Neuronal stem cell (in vitro differentiated cells): ENCODE measurements at regions not wholly inside any gene's neighbourhood (a gene's known extent, or its start where the extent isn't known, plus 50 kb on each side); places are given as distances from the start of the nearest gene placed in this dataset.

Experiments
- DNase-seq: peaks from one replicate; pipeline ENCODE4 v3.0.0-alpha.2; 2013; ENCODE audit warnings: low spot score
- H2AFZ ChIP-seq: one replicate; pipeline ENCODE4 v1.6.1; 2013; ENCODE audit warnings: mild to moderate bottlenecking, low read length, inconsistent platforms
- H2AK5ac ChIP-seq: 2 replicates; pipeline ENCODE4 v1.6.1; 2013; ENCODE audit warnings: low read depth, mild to moderate bottlenecking, inconsistent platforms, low read length, moderate library complexity, mixed read lengths
- H2BK120ac ChIP-seq: 2 replicates; pipeline ENCODE4 v1.6.1; 2013; ENCODE audit warnings: low read depth, mild to moderate bottlenecking, inconsistent platforms, low read length, moderate library complexity, mixed read lengths
- H2BK12ac ChIP-seq: one replicate; pipeline ENCODE4 v1.6.1; 2013; ENCODE audit warnings: low read length, inconsistent platforms
- H2BK15ac ChIP-seq: 2 replicates; pipeline ENCODE4 v1.6.1; 2013; ENCODE audit warnings: mild to moderate bottlenecking, low read length, inconsistent platforms, mixed read lengths
- H2BK5ac ChIP-seq: one replicate; pipeline ENCODE4 v1.6.1; 2013; ENCODE audit warnings: inconsistent platforms, mild to moderate bottlenecking, low read length, moderate library complexity
- H3K14ac ChIP-seq: one replicate; pipeline ENCODE4 v1.6.1; 2013; ENCODE audit warnings: low read length, inconsistent platforms
- H3K18ac ChIP-seq: 2 replicates; pipeline ENCODE4 v1.6.1; 2013; ENCODE audit warnings: low read length, inconsistent platforms
- H3K23ac ChIP-seq: 2 replicates; pipeline ENCODE4 v1.6.1; 2013; ENCODE audit warnings: low read depth, mild to moderate bottlenecking, mixed read lengths, low read length, inconsistent platforms; ENCODE audit not compliant: poor library complexity
- H3K27ac ChIP-seq: replicated peaks from 3 replicates; pipeline ENCODE4 v1.5.1; 2013; ENCODE audit warnings: low read length, inconsistent platforms
- H3K27me3 ChIP-seq, 3 experiments: 2 replicates each; pipeline ENCODE4 v1.6.1; 2013; ENCODE audit warnings: low read length in 3 of 3, mild to moderate bottlenecking in 2 of 3, inconsistent platforms in 1 of 3, low read depth in 1 of 3, mixed read lengths in 1 of 3, moderate library complexity in 1 of 3; ENCODE audit not compliant: control insufficient read depth in 3 of 3, insufficient read depth in 3 of 3
- H3K36me3 ChIP-seq, 2 donors: replicated peaks in 1 of 2; 2 replicates each; pipeline ENCODE4 v1.6.1; 2013; ENCODE audit warnings: low read length in 2 of 2; ENCODE audit not compliant: control insufficient read depth in 2 of 2, insufficient read depth in 2 of 2
- H3K4ac ChIP-seq: 2 replicates; pipeline ENCODE4 v1.6.1; 2013; ENCODE audit warnings: inconsistent platforms, mild to moderate bottlenecking, low read length, moderate library complexity
- H3K4me1 ChIP-seq, 2 donors: 1 replicate in 1 of 2; 2 replicates in 1 of 2; pipeline ENCODE4 v1.6.1; 2013; ENCODE audit warnings: low read length in 2 of 2, low read depth in 1 of 2; ENCODE audit not compliant: control insufficient read depth in 2 of 2, insufficient read depth in 1 of 2
- H3K4me2 ChIP-seq: one replicate; pipeline ENCODE4 v1.6.1; 2013; ENCODE audit warnings: mild to moderate bottlenecking, low read length, inconsistent platforms; ENCODE audit not compliant: insufficient read depth, poor library complexity, severe bottlenecking
- H3K4me3 ChIP-seq, 2 donors: 2 replicates each; pipeline ENCODE4 v1.5.1; 2013; ENCODE audit warnings: low read length in 2 of 2, mild to moderate bottlenecking in 2 of 2, inconsistent platforms in 1 of 2, moderate library complexity in 1 of 2
- H3K79me1 ChIP-seq: one replicate; pipeline ENCODE4 v1.6.1; 2013; ENCODE audit warnings: low read depth, mild to moderate bottlenecking, inconsistent platforms, low read length, moderate library complexity
- H3K9ac ChIP-seq: one replicate; pipeline ENCODE4 v1.6.1; 2013; ENCODE audit warnings: mild to moderate bottlenecking, low read depth, low read length, inconsistent platforms; ENCODE audit not compliant: poor library complexity
- H3K9me3 ChIP-seq, 2 donors: replicated peaks in 1 of 2; 2 replicates each; pipeline versions ENCODE3 to v1.6.1; 2013; ENCODE audit warnings: low read length in 2 of 2, mild to moderate bottlenecking in 2 of 2, inconsistent platforms in 1 of 2, low read depth in 1 of 2, mixed read lengths in 1 of 2, moderate library complexity in 1 of 2; ENCODE audit not compliant: control insufficient read depth in 2 of 2, insufficient read depth in 1 of 2
- H4K8ac ChIP-seq: one replicate; pipeline ENCODE4 v1.6.1; 2013; ENCODE audit warnings: low read depth, mild to moderate bottlenecking, inconsistent platforms, low read length, moderate library complexity
- H4K91ac ChIP-seq: one replicate; pipeline ENCODE4 v1.6.1; 2013; ENCODE audit warnings: low read length, low read depth, mild to moderate bottlenecking, inconsistent platforms; ENCODE audit not compliant: poor library complexity
- WGBS, 2 donors: extraction: QIAGEN DNeasy Blood & Tissue Kit; methylation state at CpG; one replicate each; pipeline ENCODE4 v1.1.7; 2013; ENCODE audit warnings: missing lambda C conversion rate in 2 of 2, mixed read lengths in 1 of 2; ENCODE audit not compliant: insufficient read length in 2 of 2, insufficient replicate concordance in 1 of 2; ENCODE audit errors: extremely low coverage in 2 of 2; 5-methylcytosine and 5-hydroxymethylcytosine counted together

- Histone ChIP-seq H2BK5ac (no peak overlapping the region), H3K4me1 (peaks cover 4% of the 10 kb centered on the region in 2 donors), H3K4me2 (no peak overlapping the region), H2BK15ac (no peak overlapping the region), H3K27me3 (peaks cover 0 to 18% (median 0%) of the 10 kb centered on the region in 3 experiments), H4K8ac (no peak overlapping the region), H2BK12ac (no peak overlapping the region), H2AK5ac (no peak overlapping the region), H3K27ac (no peak overlapping the region), H3K36me3 (no peaks in the 10 kb centered on the region), H3K4ac (no peak overlapping the region), H3K9ac (no peak overlapping the region), H3K18ac (no peak overlapping the region), H3K23ac (no peak overlapping the region), H3K9me3 (peaks cover 0 to 2% of the 10 kb centered on the region in 2 donors), H4K91ac (no peak overlapping the region), H2AFZ (no peak overlapping the region), H2BK120ac (no peak overlapping the region), H3K4me3 (no peak overlapping the region), H3K14ac (no peak overlapping the region), H3K79me1 (no peaks in the 10 kb centered on the region)
- no peak for DNase-seq
- WGBS, 2 donors = no CpG with 5 or more reads among the region's 2 CpGs
Measured at GRCh38 chr9:38213631-38214299, 144.7 kb upstream of the SHB start.

DNA sequence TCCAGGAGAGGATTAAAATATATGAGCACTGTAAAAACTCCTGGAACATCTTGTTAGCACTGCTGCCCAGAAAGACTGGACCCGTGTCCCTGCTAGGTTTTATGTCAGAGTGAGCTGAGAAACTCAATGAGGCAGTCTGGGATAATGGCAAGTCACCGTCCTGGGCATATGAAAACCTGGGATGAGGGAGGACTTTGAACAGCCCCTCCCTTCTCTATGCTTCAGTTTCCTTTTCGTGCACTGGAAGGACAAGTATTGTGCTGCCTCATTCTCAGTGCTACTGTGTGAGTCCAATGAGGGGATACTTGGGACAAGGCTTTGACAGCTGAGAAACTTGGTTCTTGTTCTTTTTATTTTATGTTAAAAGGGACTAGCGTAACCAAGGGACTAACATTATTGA lies 143.0 kb upstream of the SHB start:
- Histone ChIP-seq H3K23ac (no peak overlapping the region), H4K91ac (no peak overlapping the region), H2BK5ac (no peak overlapping the region), H3K4me1 (peaks cover 4% of the 10 kb centered on the region in 2 donors), H3K18ac (no peak overlapping the region), H2BK15ac (no peak overlapping the region), H2AFZ (no peak overlapping the region), H3K9ac (no peak overlapping the region), H2BK120ac (no peak overlapping the region), H3K79me1 (no peaks in the 10 kb centered on the region), H3K9me3 (peaks cover 0 to 5% of the 10 kb centered on the region in 2 donors), H2BK12ac (no peak overlapping the region), H2AK5ac (no peak overlapping the region), H4K8ac (no peak overlapping the region), H3K36me3 (no peaks in the 10 kb centered on the region), H3K14ac (no peak overlapping the region), H3K4me3 (no peak overlapping the region), H3K27me3 (peaks cover 0 to 18% (median 0%) of the 10 kb centered on the region in 3 experiments), H3K4ac (no peak overlapping the region), H3K27ac (no peak overlapping the region), H3K4me2 (no peak overlapping the region)
- WGBS, 2 donors = no CpG with 5 or more reads among the region's 4 CpGs
- no peak for DNase-seq

DNA sequence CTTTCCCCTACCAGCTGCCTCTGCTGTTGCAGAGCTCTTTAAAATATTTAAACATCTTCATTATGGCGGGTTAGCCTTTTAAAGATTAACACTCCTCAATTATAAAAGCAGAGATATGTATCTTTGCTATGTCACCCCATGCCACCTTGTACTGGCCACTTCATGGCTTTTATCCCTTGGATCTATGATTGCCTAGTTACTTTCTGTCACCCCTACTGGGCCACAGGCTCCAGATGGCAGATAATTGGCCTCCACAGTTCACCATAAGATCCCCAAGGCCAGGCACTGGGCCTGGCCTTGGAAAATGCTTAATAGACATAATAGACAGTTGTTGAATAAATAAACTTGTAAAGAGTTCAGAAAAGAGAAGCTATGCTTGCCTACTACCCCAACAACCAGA lies 142.0 kb upstream of the SHB start:
- no peak overlapping the region for H2BK15ac ChIP-seq
- no peak overlapping the region for H2BK5ac ChIP-seq
- no peak overlapping the region for H3K18ac ChIP-seq
- no peaks in the 10 kb centered on the region for H3K79me1 ChIP-seq
- peaks cover 4% of the 10 kb centered on the region in 2 donors for H3K4me1 ChIP-seq
- H3K36me3 ChIP-seq = no peaks in the 10 kb centered on the region
- no peak overlapping the region for H3K23ac ChIP-seq
- no peak overlapping the region for H2AFZ ChIP-seq
- peaks cover 0 to 5% of the 10 kb centered on the region in 2 donors for H3K9me3 ChIP-seq
- H3K27ac ChIP-seq = no peak overlapping the region
- H3K4ac ChIP-seq = no peak overlapping the region
- no peak overlapping the region for H4K91ac ChIP-seq
- H4K8ac ChIP-seq = no peak overlapping the region
- no CpG with 5 or more reads among the region's 1 CpG for WGBS, 2 donors
- H3K4me2 ChIP-seq = no peak overlapping the region
- no peak overlapping the region for H3K4me3 ChIP-seq
- no peak overlapping the region for H2BK12ac ChIP-seq
- H2AK5ac ChIP-seq = no peak overlapping the region
- H3K14ac ChIP-seq = no peak overlapping the region
- H3K27me3 ChIP-seq = peaks cover 0 to 18% (median 0%) of the 10 kb centered on the region in 3 experiments
- H2BK120ac ChIP-seq = no peak overlapping the region
- no peak overlapping the region for H3K9ac ChIP-seq
- DNase-seq = no peak

- H2BK120ac ChIP-seq = no peak overlapping the region
- no peak overlapping the region for H2BK15ac ChIP-seq
- peaks cover 0 to 3% (median 0%) of the 10 kb centered on the region in 3 experiments for H3K27me3 ChIP-seq
- WGBS, 2 donors = no CpG with 5 or more reads among the region's 4 CpGs
- H2BK12ac ChIP-seq = no peak overlapping the region
- no peak overlapping the region for H3K4ac ChIP-seq
- no peak overlapping the region for H3K4me2 ChIP-seq
- no peaks in the 10 kb centered on the region for H3K36me3 ChIP-seq
- no peak overlapping the region for H3K23ac ChIP-seq
- no peak overlapping the region for H3K18ac ChIP-seq
- H2AK5ac ChIP-seq = no peak overlapping the region
- no peak overlapping the region for H2AFZ ChIP-seq
- H3K14ac ChIP-seq = no peak overlapping the region
- no peak overlapping the region for H4K91ac ChIP-seq
- no peak for DNase-seq
- peaks cover 0 to 5% of the 10 kb centered on the region in 2 donors for H3K9me3 ChIP-seq
- H4K8ac ChIP-seq = no peak overlapping the region
- peaks cover 4 to 6% of the 10 kb centered on the region in 2 donors for H3K4me1 ChIP-seq
- H3K27ac ChIP-seq = no peak overlapping the region
- H3K4me3 ChIP-seq = no peak overlapping the region
- no peaks in the 10 kb centered on the region for H3K79me1 ChIP-seq
- no peak overlapping the region for H3K9ac ChIP-seq
- H2BK5ac ChIP-seq = no peak overlapping the region
Measured at GRCh38 chr9:38208206-38208901, 139.3 kb upstream of the SHB start.
